Testis (tissue), 2 donors: ENCODE measurements at regions not wholly inside any gene's neighbourhood (a gene's known extent, or its start where the extent isn't known, plus 50 kb on each side); places are given as distances from the start of the nearest gene placed in this dataset.

Experiments used
- DNase-seq: peaks from one replicate; pipeline ENCODE4 v3.0.0-alpha.2; 2019
- H3K27ac ChIP-seq, 2 donors: fragments of 200-600 bp; sonication (generic); one replicate each; pipeline ENCODE4 v1.5.1; 2019
- H3K27me3 ChIP-seq: fragments of 200-600 bp; sonication (generic); one replicate; pipeline ENCODE4 v1.5.1; 2019
- H3K36me3 ChIP-seq: fragments of 200-600 bp; sonication (generic); one replicate; pipeline ENCODE4 v1.5.1; 2017; ENCODE audit warnings: low read depth; ENCODE audit errors: missing control alignments
- H3K4me1 ChIP-seq: fragments of 200-600 bp; sonication (generic); one replicate; pipeline ENCODE4 v1.5.1; 2019
- H3K4me3 ChIP-seq, 2 donors: fragments of 200-600 bp; sonication (generic); one replicate each; pipeline ENCODE4 v1.5.1; 2017 to 2019
- H3K9me3 ChIP-seq: fragments of 200-600 bp; sonication (generic); one replicate; pipeline ENCODE4 v1.5.1; 2017
- POLR2A ChIP-seq: fragments of 450-650 bp; IDR thresholded peaks from one replicate; pipeline ENCODE4 v1.6.1; 2017; ENCODE audit warnings: antibody characterized with exemption, mild to moderate bottlenecking, moderate library complexity
- WGBS, 2 donors: methylation state at CpG; one replicate each; pipeline ENCODE4 v1.1.5; 2018; 5-methylcytosine and 5-hydroxymethylcytosine counted together
- intact Hi-C: fragments of 100-400 bp; cut with DNase I; formaldehyde crosslinking; loops from one replicate; pipeline ENCODE4 v1.15.1; 2023; ENCODE audit warnings: low total_unique reads
- TF ChIP-seq, protein P1 (sequence below), 3 experiments: fragments of 450-650 bp in 2 of 3; fragments of 200-600 bp in 1 of 3; sonication (generic) in 1 of 3; IDR thresholded peaks; one replicate each; pipeline ENCODE4 v1.5.1; 2016 to 2019; ENCODE audit warnings: antibody characterized with exemption in 3 of 3, mild to moderate bottlenecking in 2 of 3, moderate library complexity in 1 of 3

DNA sequence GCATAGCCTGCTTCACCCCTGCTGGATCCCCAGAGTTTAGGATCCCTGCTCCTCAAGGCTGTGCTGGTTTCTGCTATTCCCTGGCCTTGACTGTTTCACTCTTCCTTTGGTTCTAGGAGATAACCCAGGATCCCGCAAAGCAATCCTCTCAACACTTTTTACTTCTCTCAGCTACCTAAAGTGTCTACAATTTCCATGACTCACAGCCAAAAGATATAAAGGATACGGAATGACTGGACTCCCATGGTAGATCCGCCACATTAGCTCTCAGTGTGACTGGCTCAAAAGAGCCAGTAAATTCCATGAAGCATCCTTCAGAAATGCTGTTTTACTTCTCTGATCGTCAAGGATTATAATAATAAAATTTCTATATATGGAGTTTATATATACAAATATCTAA lies 66.3 kb upstream of the TMEM164 start:
- TF ChIP-seq, protein P1, sequence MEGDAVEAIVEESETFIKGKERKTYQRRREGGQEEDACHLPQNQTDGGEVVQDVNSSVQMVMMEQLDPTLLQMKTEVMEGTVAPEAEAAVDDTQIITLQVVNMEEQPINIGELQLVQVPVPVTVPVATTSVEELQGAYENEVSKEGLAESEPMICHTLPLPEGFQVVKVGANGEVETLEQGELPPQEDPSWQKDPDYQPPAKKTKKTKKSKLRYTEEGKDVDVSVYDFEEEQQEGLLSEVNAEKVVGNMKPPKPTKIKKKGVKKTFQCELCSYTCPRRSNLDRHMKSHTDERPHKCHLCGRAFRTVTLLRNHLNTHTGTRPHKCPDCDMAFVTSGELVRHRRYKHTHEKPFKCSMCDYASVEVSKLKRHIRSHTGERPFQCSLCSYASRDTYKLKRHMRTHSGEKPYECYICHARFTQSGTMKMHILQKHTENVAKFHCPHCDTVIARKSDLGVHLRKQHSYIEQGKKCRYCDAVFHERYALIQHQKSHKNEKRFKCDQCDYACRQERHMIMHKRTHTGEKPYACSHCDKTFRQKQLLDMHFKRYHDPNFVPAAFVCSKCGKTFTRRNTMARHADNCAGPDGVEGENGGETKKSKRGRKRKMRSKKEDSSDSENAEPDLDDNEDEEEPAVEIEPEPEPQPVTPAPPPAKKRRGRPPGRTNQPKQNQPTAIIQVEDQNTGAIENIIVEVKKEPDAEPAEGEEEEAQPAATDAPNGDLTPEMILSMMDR (IDR thresholded peaks at IDR 0.05) = no peak
- no peak for TF ChIP-seq POLR2A
- Histone ChIP-seq H3K27ac (no peak overlapping the region), H3K9me3 (no peaks in the 10 kb centered on the region), H3K36me3 (no peaks in the 10 kb centered on the region), H3K4me3 (no peak overlapping the region), H3K4me1 (no peaks in the 10 kb centered on the region), H3K27me3 (no peaks in the 10 kb centered on the region)
- DNase-seq = no peak
- intact Hi-C loops = no loop called here
- 67 to 73% methylated on average over 4 of the region's 4 CpGs for WGBS, 2 donors

DNA sequence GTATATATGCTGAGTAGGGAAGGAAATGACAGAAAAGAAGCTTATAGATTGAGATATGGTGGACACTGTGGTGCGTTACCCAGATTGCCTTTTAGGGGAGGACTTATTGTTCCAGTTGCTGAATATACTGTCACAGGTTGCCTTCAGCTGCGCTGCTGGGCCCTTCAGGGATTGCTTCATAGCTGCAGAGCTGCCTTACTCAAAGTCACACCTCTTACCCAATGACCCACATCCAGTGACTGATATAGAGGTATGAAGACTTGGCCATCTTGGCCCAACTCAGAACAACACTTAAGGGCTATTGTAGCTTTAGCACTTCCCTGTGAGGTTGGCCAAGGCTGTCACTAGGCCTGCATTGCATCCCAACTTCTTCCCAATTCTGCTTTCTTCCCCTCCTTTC lies 63.4 kb upstream of the TMEM164 start:
- intact Hi-C loops = no loop called here
- Histone ChIP-seq H3K9me3 (no peaks in the 10 kb centered on the region), H3K27ac (no peak overlapping the region), H3K27me3 (no peaks in the 10 kb centered on the region), H3K36me3 (no peaks in the 10 kb centered on the region), H3K4me3 (no peak overlapping the region), H3K4me1 (no peaks in the 10 kb centered on the region)
- DNase-seq = no peak
- no peak for TF ChIP-seq POLR2A
- TF ChIP-seq, protein P1 (IDR thresholded peaks at IDR 0.05) = no peak
- 100% methylated on average over 2 of the region's 2 CpGs for WGBS, 2 donors

GRCh38 chrX:109940411-109940810 lies 62.5 kb upstream of the TMEM164 start:
- no peaks in the 10 kb centered on the region for H3K36me3 ChIP-seq
- intact Hi-C loops = no loop called here
- H3K4me1 ChIP-seq = no peaks in the 10 kb centered on the region
- no peaks in the 10 kb centered on the region for H3K27me3 ChIP-seq
- H3K9me3 ChIP-seq = no peaks in the 10 kb centered on the region
- WGBS, 2 donors = 100% methylated on average over 2 of the region's 2 CpGs; no CpG with 5 or more reads in 1 of the 2 donors
- no peak for DNase-seq
- TF ChIP-seq, protein P1 (IDR thresholded peaks at IDR 0.05) = no peak
- TF ChIP-seq POLR2A = no peak
- H3K4me3 ChIP-seq = no peak overlapping the region
- no peak overlapping the region for H3K27ac ChIP-seq

DNA sequence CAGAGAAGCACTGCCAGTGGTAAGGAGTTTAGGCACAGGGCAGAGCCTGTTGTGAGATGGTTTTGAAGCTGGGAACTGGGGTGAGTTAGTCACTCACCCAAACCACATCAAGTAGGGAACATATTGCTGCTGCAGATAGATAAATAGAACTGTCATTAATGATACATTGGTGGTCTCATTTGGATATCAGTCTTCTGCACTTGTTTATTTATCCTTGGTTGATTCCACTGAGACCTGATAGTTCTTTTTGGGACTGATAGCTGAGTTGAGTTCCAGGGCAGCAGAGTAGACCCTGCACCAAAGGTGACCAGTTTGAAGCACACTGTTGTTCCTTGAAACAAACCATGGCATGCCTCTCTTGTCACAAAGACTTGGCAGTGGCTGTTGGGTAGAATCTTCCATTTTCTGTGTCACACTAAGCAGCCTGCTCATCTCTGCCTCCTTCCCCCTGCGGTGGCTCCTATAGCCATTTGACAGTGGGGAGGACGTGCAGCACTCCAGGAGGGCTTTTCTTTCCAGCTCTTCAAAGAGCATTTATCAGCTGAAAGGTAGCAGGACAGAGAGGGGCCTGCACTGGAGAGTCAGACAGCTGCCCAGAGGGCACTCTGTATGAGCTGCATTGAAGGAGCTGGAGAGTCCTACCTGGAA lies 59.7 kb upstream of the TMEM164 start:
- H3K36me3 ChIP-seq = no peaks in the 10 kb centered on the region
- no peaks in the 10 kb centered on the region for H3K9me3 ChIP-seq
- H3K4me3 ChIP-seq = no peak overlapping the region
- H3K27me3 ChIP-seq = no peaks in the 10 kb centered on the region
- H3K27ac ChIP-seq = no peak overlapping the region
- TF ChIP-seq POLR2A = no peak
- TF ChIP-seq, protein P1 (IDR thresholded peaks at IDR 0.05) = no peak
- no peaks in the 10 kb centered on the region for H3K4me1 ChIP-seq
- no peak for DNase-seq
- intact Hi-C loops = no loop called here
- WGBS, 2 donors = 100% methylated on average over 1 of the region's 2 CpGs; no CpG with 5 or more reads in 1 of the 2 donors

GRCh38 chrX:109943740-109944092 lies 59.2 kb upstream of the TMEM164 start:
- H3K9me3 ChIP-seq = no peaks in the 10 kb centered on the region
- no peak for DNase-seq
- no peaks in the 10 kb centered on the region for H3K4me1 ChIP-seq
- intact Hi-C loops = no loop called here
- H3K27ac ChIP-seq = no peak overlapping the region
- H3K4me3 ChIP-seq = no peak overlapping the region
- 86 to 100% methylated on average over 1 of the region's 1 CpG for WGBS, 2 donors
- H3K27me3 ChIP-seq = no peaks in the 10 kb centered on the region
- H3K36me3 ChIP-seq = no peaks in the 10 kb centered on the region
- no peak for TF ChIP-seq POLR2A
- TF ChIP-seq, protein P1 (IDR thresholded peaks at IDR 0.05) = no peak
